ENCODE measurements at regions not wholly inside any gene's neighbourhood (a gene's known extent, or its start where the extent isn't known, plus 50 kb on each side); places are given as distances from the start of the nearest gene placed in this dataset.

DNA sequence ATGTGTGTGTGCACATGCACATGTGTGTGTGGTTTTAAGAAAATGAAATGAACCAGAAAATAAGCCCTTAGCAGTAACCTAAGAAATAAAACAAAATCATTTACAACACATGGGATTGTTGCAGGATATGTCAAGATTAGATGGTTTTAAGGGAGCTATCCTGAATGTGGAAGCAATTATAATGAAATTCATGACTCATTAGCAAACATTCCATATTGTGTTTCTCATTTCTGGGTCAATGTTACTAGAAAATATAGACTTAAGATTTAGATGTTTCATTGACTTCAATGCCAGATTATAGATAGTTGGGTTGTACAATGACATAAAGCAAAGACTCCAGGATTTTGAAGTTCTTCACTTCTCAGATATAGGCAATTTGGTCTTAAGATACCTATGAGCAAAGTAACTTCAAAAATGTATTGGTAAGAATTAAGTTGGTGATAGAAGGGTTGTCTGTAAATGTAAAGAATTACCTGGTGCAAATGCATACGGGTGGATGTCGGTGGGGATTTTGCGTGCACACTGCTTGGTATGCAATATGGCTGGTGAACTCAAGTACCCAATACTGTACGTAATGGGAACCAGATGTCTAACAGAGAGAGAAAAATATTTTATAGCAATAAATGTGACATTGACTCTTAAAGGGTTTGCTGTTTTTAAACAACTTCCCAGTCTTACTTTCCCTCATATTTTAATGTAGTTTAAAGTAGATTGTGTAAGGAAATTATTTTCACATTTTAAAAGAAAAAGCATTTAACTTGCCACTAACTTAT, 53.9 kb upstream of the NR2F2 start:
- ChIA-PET CTCF (no interaction called here), POLR2A (no interaction called here)
- peaks cover 5% of the 10 kb centered on the region; the same call in 1 of the 2 replicates for H3K4me1 Mint-ChIP-seq
- no peak for TF ChIP-seq ZNF396 (CRISPR knock-in tag; IDR thresholded peaks at IDR 0.05; ENCODE audit: borderline replicate concordance)
- TF ChIP-seq ZNF232 (CRISPR knock-in tag; IDR thresholded peaks at IDR 0.05), result no peak
- TF ChIP-seq GABPB1 (CRISPR knock-in tag; IDR thresholded peaks at IDR 0.05), result no peak
- no peak for TF ChIP-seq ZBTB21 (CRISPR knock-in tag; IDR thresholded peaks at IDR 0.05; ENCODE audit: borderline replicate concordance)
- TF ChIP-seq NR3C1 (CRISPR knock-in tag; conservative IDR thresholded peaks at IDR 0.05; ENCODE audit: low read depth), result no peak
- no peak for TF ChIP-seq SP1 (CRISPR knock-in tag; conservative IDR thresholded peaks at IDR 0.05)
- TF ChIP-seq, protein P1, sequence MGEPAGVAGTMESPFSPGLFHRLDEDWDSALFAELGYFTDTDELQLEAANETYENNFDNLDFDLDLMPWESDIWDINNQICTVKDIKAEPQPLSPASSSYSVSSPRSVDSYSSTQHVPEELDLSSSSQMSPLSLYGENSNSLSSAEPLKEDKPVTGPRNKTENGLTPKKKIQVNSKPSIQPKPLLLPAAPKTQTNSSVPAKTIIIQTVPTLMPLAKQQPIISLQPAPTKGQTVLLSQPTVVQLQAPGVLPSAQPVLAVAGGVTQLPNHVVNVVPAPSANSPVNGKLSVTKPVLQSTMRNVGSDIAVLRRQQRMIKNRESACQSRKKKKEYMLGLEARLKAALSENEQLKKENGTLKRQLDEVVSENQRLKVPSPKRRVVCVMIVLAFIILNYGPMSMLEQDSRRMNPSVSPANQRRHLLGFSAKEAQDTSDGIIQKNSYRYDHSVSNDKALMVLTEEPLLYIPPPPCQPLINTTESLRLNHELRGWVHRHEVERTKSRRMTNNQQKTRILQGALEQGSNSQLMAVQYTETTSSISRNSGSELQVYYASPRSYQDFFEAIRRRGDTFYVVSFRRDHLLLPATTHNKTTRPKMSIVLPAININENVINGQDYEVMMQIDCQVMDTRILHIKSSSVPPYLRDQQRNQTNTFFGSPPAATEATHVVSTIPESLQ (CRISPR knock-in tag; IDR thresholded peaks at IDR 0.05), result no peak
- TF ChIP-seq, protein P2, sequence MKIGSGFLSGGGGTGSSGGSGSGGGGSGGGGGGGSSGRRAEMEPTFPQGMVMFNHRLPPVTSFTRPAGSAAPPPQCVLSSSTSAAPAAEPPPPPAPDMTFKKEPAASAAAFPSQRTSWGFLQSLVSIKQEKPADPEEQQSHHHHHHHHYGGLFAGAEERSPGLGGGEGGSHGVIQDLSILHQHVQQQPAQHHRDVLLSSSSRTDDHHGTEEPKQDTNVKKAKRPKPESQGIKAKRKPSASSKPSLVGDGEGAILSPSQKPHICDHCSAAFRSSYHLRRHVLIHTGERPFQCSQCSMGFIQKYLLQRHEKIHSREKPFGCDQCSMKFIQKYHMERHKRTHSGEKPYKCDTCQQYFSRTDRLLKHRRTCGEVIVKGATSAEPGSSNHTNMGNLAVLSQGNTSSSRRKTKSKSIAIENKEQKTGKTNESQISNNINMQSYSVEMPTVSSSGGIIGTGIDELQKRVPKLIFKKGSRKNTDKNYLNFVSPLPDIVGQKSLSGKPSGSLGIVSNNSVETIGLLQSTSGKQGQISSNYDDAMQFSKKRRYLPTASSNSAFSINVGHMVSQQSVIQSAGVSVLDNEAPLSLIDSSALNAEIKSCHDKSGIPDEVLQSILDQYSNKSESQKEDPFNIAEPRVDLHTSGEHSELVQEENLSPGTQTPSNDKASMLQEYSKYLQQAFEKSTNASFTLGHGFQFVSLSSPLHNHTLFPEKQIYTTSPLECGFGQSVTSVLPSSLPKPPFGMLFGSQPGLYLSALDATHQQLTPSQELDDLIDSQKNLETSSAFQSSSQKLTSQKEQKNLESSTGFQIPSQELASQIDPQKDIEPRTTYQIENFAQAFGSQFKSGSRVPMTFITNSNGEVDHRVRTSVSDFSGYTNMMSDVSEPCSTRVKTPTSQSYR (CRISPR knock-in tag; IDR thresholded peaks at IDR 0.05), result no peak
- TF ChIP-seq TCF7 (CRISPR knock-in tag; IDR thresholded peaks at IDR 0.05; ENCODE audit: low read depth), result no peak
- TF ChIP-seq, protein P3, sequence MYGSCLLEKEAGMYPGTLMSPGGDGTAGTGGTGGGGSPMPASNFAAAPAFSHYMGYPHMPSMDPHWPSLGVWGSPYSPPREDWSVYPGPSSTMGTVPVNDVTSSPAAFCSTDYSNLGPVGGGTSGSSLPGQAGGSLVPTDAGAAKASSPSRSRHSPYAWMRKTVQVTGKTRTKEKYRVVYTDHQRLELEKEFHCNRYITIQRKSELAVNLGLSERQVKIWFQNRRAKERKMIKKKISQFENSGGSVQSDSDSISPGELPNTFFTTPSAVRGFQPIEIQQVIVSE (CRISPR knock-in tag; IDR thresholded peaks at IDR 0.05; ENCODE audit: borderline replicate concordance), result no peak
- TF ChIP-seq, protein P4, sequence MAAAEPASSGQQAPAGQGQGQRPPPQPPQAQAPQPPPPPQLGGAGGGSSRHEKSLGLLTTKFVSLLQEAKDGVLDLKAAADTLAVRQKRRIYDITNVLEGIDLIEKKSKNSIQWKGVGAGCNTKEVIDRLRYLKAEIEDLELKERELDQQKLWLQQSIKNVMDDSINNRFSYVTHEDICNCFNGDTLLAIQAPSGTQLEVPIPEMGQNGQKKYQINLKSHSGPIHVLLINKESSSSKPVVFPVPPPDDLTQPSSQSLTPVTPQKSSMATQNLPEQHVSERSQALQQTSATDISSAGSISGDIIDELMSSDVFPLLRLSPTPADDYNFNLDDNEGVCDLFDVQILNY (CRISPR knock-in tag; IDR thresholded peaks at IDR 0.05), result no peak
- TF ChIP-seq, protein P5, sequence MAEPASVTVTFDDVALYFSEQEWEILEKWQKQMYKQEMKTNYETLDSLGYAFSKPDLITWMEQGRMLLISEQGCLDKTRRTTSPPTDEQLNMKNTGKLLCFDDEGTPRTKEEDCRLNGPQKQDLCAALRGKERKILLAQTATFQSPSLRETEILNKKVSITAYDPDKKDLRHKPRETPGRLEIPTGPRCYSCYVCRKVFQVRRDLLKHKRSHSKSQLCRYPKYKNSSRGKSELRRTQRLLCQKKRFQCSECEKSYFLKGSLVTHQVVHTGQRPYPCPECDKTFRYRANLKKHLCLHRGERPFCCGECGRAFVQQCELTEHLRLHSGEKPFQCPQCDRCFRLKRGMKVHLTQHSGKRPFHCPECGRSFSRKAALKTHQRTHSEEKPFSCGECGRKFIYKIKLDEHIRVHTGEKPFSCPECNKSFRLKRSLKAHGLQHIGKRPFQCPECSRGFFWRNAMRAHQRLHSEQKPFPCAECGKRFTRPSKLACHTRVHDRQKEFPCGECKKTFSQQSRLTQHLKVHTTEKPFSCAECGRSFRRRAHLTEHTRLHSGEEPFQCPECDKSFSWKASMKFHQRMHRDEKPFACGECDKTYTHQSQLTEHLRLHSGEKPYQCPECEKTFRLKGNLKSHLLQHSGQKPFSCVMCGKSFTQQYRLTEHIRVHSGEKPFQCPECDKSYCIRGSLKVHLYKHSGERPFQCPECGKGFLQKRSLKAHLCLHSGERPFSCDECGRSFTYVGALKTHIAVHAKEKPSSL (CRISPR knock-in tag; conservative IDR thresholded peaks at IDR 0.05), result no peak
- no peak for TF ChIP-seq MXD4 (CRISPR knock-in tag; IDR thresholded peaks at IDR 0.05; ENCODE audit: borderline replicate concordance)
- ATAC-seq (no peak), DNase-seq (ENCODE audit: low spot score) (no peak)
- no peak overlapping the region for H3K4me3 Mint-ChIP-seq
- peaks cover 3% of the 10 kb centered on the region for H3K27me3 Mint-ChIP-seq (ENCODE audit: low read depth)
- no peak overlapping the region for H3K27ac Mint-ChIP-seq
- no peaks in the 10 kb centered on the region; the same call in 1 of the 2 replicates for H3K36me3 Mint-ChIP-seq
- H3K9me3 Mint-ChIP-seq, result peaks cover 7% of the 10 kb centered on the region
